GM23248 (cell line): ENCODE measurements at regions not wholly inside any gene's neighbourhood (a gene's known extent, or its start where the extent isn't known, plus 50 kb on each side); places are given as distances from the start of the nearest gene placed in this dataset.

ENCODE experiments used
- EZH2 ChIP-seq: fragments of 200-600 bp; sonication (generic); IDR thresholded peaks from 2 replicates; pipeline ENCODE4 v1.6.1; 2018; ENCODE audit warnings: antibody characterized with exemption, mild to moderate bottlenecking; ENCODE audit not compliant: insufficient read depth, poor library complexity, severe bottlenecking
- EZH2phosphoT487 ChIP-seq: fragments of 200-600 bp; sonication (generic); IDR thresholded peaks from 2 replicates; pipeline ENCODE4 v1.6.1; 2018; ENCODE audit warnings: antibody characterized with exemption, moderate library complexity, mild to moderate bottlenecking, low read depth; ENCODE audit not compliant: insufficient read depth

DNA sequence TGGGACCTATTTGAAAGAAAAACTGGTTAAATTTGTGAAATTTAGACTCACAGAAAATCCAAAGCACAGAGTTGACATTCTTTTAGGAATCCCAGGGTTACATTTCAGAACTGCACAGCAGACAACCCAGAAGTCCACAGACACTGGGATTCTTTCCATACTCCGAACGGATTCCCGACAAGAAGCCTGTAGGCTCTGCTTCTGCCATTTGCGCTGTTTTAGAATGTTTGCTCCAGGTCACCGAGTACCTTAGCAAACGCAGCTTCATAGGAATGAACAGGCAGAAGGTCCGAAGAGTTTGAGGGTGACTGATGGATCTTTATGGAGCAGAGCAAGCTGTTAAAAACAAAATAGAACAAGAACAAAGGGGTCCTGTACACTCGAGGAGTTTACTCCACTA, 84.5 kb upstream of the NFIB start:
- TF ChIP-seq EZH2 (no peak), EZH2phosphoT487 (no peak)
